ENCODE measurements at regions not wholly inside any gene's neighbourhood (a gene's known extent, or its start where the extent isn't known, plus 50 kb on each side); places are given as distances from the start of the nearest gene placed in this dataset.

DNA sequence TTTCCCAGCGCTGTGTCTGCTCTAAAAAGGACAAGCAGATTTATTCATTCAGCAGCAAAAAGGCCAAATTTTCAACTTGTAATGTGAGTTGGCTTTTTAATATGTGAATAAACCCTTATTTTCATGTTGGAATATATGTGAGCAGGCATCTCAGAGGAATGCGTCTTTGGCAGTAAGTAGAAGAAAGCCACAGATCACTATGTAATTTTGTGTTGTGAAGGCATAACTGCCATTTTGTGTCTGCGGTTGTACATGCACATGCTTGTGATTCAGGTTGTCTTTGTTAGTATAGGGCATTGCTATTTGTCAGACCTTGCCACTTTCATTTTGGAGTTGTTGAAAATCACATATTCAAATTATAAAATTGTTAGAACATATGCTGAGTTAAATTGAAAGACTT lies 398.8 kb upstream of the RGS6 start:
- no peak for TF ChIP-seq POLR2A (IDR thresholded peaks at IDR 0.05)
- TF ChIP-seq, protein P1, sequence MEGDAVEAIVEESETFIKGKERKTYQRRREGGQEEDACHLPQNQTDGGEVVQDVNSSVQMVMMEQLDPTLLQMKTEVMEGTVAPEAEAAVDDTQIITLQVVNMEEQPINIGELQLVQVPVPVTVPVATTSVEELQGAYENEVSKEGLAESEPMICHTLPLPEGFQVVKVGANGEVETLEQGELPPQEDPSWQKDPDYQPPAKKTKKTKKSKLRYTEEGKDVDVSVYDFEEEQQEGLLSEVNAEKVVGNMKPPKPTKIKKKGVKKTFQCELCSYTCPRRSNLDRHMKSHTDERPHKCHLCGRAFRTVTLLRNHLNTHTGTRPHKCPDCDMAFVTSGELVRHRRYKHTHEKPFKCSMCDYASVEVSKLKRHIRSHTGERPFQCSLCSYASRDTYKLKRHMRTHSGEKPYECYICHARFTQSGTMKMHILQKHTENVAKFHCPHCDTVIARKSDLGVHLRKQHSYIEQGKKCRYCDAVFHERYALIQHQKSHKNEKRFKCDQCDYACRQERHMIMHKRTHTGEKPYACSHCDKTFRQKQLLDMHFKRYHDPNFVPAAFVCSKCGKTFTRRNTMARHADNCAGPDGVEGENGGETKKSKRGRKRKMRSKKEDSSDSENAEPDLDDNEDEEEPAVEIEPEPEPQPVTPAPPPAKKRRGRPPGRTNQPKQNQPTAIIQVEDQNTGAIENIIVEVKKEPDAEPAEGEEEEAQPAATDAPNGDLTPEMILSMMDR (IDR thresholded peaks at IDR 0.05), result no peak

All from uterus (tissue), 2 donors.